HG03520 (cell line): ENCODE measurements at regions not wholly inside any gene's neighbourhood (a gene's known extent, or its start where the extent isn't known, plus 50 kb on each side); places are given as distances from the start of the nearest gene placed in this dataset.
"Not testable (repeated sequence)": the region's sequence is repeated elsewhere in the genome, so short reads cannot be mapped to it uniquely, and the experiment has no call there.

ENCODE experiments used
- ATAC-seq: cut with Tn5 transposase; IDR thresholded peaks from one replicate; pipeline ENCODE4 v1.9.1; 2021; ENCODE audit warnings: mild to moderate bottlenecking, moderate library complexity; ENCODE audit not compliant: unreplicated experiment

GRCh38 chr9:129416821-129417539 is 203.9 kb downstream of the C9orf50 start:
- ATAC-seq, result no peak

- ATAC-seq, result no peak
These were observed 204.8 kb downstream of the C9orf50 start for GRCh38 chr9:129415942-129416651.

DNA sequence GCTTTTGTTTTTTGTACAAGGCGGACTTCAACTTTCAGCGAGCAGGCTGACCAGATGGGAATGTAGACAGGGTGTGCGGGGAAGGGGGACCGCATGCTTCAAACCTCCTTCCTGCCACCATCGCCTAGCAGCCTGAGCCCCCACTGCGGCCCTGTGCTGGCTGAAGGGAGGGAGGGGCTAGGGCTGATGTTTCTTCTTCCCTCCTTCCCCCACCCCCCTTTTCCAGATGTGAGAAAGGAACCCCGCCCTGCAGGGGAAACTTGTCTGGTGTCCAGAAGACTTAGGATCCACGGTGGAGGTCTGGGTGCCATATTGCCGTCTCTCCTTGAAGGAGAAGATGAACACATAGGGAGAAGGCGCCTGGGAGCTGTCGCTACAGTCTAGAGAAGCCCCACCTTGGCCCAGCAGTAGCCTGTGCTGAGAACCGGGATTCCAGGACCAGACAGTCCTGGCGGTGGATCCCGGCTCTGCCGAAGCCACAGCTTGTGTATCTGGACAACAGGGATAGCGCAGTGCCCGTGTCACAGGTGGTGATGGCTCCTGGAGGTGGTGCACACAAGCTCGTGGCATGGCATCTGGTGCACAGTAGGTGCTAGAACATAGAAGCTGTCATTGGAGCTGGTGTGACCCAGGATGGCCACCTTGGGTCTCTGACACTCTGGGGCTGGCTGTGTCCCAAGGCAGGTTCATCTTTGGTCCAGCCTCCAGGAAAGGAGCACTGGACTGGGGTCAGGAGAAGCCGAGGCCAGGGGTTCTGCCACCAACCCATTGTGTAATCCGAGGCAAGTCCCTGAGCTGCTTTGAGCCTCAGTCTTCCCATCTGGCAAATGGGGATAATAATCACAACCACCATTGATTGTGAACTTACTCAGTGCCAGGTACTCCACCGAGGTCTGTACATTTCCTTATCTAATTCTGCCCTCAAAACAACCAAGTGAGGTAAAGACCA is 205.6 kb downstream of the C9orf50 start:
- no peak for ATAC-seq

GRCh38 chr9:129414377-129414992 is 206.4 kb downstream of the C9orf50 start:
- ATAC-seq, result no peak

DNA sequence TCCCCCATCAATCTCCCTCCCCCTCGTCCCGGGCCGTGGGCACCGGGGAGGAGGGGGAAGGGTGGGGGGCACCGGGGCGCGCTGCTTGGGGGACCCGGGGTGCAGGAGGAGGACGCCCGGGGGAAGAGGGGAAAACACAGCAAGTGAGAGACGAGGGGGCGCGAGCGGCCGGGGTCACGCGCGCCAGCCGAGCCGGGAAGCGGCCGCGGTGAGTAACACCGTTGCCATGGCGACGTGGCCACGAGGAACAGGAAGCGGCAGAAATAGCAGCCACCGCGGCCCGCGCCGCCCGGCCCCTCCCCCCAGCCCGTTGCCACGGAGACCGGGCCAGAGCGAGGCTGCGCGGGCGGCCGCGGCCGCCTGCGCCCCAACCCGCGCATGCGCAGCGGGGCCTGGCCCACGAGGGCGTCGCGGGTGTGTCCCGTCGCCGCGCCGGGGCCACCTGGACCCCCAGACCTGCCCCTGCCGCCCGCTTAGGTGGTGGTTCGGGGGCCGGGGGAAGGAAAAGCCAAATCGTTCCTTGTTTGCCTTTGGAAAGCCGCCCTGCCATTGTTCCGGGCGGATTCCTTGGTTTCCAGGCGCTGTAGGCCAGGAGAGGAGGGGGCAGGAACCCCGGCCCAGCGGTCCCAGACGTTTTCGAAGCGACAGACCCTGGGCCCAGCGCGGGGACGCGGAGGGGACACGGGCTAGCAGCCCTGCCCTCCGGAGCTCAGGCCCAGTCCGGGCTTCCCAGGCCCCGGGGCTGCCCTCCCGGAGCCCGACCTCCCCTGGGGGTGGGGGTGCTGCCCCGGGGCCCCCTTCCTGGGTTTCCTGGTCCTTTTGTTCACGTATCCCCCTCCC is 207.1 kb downstream of the C9orf50 start:
- peak; percentile 78 for ATAC-seq

GRCh38 chr9:129412814-129413536 is 207.9 kb downstream of the C9orf50 start:
- peak; percentile 6 for ATAC-seq

DNA sequence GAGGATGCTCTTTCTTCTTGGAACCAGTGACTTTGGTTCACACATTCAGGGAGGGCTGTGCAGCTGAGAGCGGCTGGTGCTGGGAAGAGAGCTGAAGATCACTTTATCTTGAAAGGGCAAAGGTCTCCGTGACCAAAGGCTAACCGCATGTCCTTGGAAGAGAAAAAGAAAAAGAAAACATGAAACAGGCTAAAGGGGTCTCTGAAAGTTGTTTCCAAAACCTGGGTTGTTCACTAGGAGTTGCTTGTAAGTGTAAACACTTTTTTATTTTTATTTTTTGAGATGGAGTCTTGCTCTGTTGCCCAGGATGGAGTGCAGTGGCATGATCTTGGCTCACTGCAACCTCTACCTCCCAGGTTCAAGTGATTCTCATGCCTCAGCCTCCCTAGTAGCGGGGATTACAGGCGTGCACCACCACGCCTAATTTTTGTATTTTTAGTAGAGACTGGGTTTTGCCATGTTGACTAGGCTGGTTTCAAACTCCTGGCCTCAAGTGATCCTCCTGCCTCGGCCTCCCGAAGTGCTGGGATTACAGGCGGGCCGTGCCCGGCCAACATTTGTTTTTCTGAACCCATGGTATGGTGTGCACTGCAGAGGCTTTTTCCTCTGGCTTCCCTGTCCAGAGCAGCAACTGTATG is 208.6 kb downstream of the C9orf50 start:
- ATAC-seq, result not testable (repeated sequence)

DNA sequence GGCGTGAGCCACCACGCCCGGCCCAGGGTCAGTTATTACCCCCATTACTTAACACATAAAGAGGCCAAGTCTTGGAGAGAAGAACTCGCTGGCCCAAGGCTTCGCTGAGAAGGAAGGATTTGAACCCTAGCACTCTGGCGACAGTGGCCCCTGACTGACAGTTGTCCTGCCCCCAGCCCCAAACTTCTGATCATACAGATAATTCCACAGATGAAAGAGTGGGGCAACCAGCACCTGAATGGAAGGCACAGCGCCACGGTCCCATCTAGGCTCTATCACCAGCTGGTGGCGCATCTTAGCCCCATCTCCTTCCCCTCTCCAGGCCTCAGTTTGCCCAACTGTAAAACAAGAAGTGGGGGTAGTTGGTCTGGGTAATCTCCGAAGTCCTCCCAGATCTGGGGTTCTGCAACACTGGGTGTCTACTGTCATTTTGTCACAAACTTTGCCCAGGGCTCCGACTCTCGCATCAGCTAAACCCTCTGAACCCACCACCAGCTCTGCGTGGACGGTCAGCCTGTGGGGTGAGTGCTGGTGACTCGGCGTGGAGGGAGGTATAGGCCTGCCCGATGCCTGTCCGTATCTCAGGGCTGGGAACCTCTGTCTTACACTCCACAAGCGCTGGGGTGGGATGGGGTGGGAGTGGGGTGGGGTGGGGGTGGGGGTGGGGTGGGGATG is 209.3 kb downstream of the C9orf50 start:
- ATAC-seq, result no peak

DNA sequence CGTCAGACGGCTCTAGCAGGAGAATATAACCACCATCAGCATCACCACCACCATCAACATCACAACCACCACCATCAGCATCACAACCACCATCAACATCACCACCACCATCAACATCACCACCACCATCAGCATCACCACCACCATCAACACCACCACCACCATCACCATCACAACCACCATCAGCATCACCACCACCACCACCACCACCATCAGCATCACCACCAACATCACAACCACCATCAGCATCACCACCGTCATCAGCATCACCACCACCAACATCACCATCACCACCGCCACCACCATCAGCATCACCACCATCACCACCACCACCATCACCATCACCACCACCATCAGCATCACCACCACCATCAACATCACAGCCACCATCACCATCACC is 210.7 kb downstream of the C9orf50 start:
- ATAC-seq, result no peak

DNA sequence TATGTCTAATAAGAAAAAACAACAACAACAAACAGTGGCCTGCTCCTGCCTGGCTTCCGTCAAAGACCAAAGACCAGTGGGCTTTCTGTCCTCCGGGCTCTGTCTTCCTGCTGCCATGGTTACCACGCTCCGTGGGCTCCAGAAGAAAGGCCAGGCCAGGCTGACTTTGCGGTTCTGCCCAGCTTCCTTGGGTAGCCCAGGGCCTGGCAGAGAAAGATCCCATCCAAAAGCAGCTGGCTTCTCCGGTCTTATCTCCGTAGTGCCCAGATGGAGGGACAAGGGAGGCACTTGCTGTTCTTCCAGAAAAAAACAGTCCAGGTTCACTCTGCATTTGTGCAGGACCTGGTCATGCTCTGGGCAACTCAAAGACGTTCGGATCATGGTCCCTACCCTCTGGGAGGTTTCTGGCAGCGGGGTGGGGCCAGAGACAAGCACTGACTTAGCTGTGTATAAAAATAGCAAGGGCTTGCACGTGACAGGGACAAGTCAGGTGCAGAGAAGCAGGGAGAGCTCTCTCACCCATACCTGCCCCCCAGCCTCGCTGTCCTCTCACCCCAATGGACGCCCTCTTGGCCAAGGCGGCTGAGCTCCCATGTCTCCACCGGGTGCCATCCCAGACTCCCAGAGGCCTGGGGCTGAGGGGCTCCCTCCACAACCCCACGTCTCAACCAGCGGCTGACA is 212.2 kb downstream of the C9orf50 start:
- ATAC-seq, result no peak

- no peak for ATAC-seq
These were observed 212.9 kb downstream of the C9orf50 start for GRCh38 chr9:129407905-129408452.

GRCh38 chr9:129406278-129407225 is 214.3 kb downstream of the C9orf50 start:
- no peak for ATAC-seq

GRCh38 chr9:129405827-129406213 is 215.1 kb downstream of the C9orf50 start:
- no peak for ATAC-seq

- ATAC-seq, result no peak
These were observed 215.6 kb downstream of the C9orf50 start for GRCh38 chr9:129405089-129405826.

GRCh38 chr9:129404621-129405020 is 216.3 kb downstream of the C9orf50 start:
- no peak for ATAC-seq
